HCT116 (cell line): ENCODE measurements at regions not wholly inside any gene's neighbourhood (a gene's known extent, or its start where the extent isn't known, plus 50 kb on each side); places are given as distances from the start of the nearest gene placed in this dataset.

Source experiments
- EZH2 ChIP-seq: fragments of 200-600 bp; sonication (generic); IDR thresholded peaks from 2 replicates; pipeline ENCODE4 v1.6.1; 2017; ENCODE audit warnings: antibody characterized with exemption, mixed run types
- EZH2phosphoT487 ChIP-seq: fragments of 200-600 bp; IDR thresholded peaks from 2 replicates; pipeline ENCODE4 v1.6.1; 2018; ENCODE audit warnings: antibody characterized with exemption, borderline replicate concordance
- TF ChIP-seq, protein P1 (sequence below), 3 experiments: fragments of 200-600 bp in 1 of 3; sonication (generic) in 1 of 3; IDR thresholded peaks in 2 of 3; conservative IDR thresholded peaks in 1 of 3; 2 replicates each; pipeline ENCODE4 v1.5.1; 2012 to 2017; ENCODE audit warnings: low read depth in 2 of 3, low read length in 2 of 3, antibody characterized with exemption in 1 of 3, borderline replicate concordance in 1 of 3, control low read depth in 1 of 3, mild to moderate bottlenecking in 1 of 3, mixed read lengths in 1 of 3, mixed run types in 1 of 3, moderate library complexity in 1 of 3; ENCODE audit not compliant: insufficient read depth in 1 of 3

DNA sequence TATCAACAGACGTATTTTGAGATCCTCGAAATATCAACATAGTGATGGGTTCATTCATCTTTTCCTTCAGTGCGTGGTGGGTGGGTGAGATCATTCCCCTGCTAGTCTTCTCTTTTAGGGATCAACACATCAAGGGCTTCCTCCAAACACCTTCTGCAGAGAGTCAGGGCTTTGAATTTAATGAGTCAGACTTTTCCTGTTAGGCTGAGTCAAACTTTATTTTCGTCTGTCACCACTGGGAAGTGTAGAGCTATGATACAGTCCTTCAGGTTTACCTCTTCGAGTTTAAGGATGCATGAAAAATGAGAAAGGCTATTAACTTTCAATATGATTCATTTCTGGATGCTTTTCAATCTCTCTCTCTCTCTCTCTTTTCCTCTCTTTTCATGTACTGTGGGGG lies 189.1 kb downstream of the BMP2 start:
- TF ChIP-seq EZH2phosphoT487 = no peak
- TF ChIP-seq, protein P1, sequence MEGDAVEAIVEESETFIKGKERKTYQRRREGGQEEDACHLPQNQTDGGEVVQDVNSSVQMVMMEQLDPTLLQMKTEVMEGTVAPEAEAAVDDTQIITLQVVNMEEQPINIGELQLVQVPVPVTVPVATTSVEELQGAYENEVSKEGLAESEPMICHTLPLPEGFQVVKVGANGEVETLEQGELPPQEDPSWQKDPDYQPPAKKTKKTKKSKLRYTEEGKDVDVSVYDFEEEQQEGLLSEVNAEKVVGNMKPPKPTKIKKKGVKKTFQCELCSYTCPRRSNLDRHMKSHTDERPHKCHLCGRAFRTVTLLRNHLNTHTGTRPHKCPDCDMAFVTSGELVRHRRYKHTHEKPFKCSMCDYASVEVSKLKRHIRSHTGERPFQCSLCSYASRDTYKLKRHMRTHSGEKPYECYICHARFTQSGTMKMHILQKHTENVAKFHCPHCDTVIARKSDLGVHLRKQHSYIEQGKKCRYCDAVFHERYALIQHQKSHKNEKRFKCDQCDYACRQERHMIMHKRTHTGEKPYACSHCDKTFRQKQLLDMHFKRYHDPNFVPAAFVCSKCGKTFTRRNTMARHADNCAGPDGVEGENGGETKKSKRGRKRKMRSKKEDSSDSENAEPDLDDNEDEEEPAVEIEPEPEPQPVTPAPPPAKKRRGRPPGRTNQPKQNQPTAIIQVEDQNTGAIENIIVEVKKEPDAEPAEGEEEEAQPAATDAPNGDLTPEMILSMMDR (IDR thresholded peaks at IDR 0.05 in 2 of 3, conservative IDR thresholded peaks at IDR 0.05 in 1 of 3; ENCODE audit: borderline replicate concordance in 1 of 3, insufficient read depth in 1 of 3, low read depth in 2 of 3, low read length in 2 of 3) = no peak
- TF ChIP-seq EZH2 = no peak
